H1 (cell line): ENCODE measurements at regions not wholly inside any gene's neighbourhood (a gene's known extent, or its start where the extent isn't known, plus 50 kb on each side); places are given as distances from the start of the nearest gene placed in this dataset.

Source experiments
- HDAC6 ChIP-seq: IDR thresholded peaks from one replicate; pipeline ENCODE4 v1.7.1; 2012; ENCODE audit warnings: low read depth, mild to moderate bottlenecking, inconsistent platforms, low read length, moderate library complexity
- SAP30 ChIP-seq: fragments of 300-600 bp; sonication (generic); IDR thresholded peaks from 2 replicates; pipeline ENCODE4 v1.7.1; 2012; ENCODE audit warnings: low read length, moderate library complexity, mild to moderate bottlenecking, inconsistent platforms; ENCODE audit not compliant: insufficient read depth, insufficient replicate concordance
- SIX5 ChIP-seq: IDR thresholded peaks from 2 replicates; pipeline ENCODE4 v1.6.1; 2011; ENCODE audit warnings: mild to moderate bottlenecking, low read depth, low read length
- SUZ12 ChIP-seq: fragments of 200-600 bp; sonication (generic); IDR thresholded peaks from 2 replicates; pipeline ENCODE4 v1.6.1; 2012; ENCODE audit warnings: mild to moderate bottlenecking, inconsistent platforms, low read length, moderate library complexity, mixed read lengths
- TF ChIP-seq, protein P1 (sequence below): IDR thresholded peaks from 2 replicates; pipeline ENCODE4 v1.6.1; 2012; ENCODE audit warnings: low read length, inconsistent platforms
- TF ChIP-seq, protein P2 (sequence below): IDR thresholded peaks from 2 replicates; pipeline ENCODE4 v1.6.1; 2012; ENCODE audit warnings: inconsistent platforms

DNA sequence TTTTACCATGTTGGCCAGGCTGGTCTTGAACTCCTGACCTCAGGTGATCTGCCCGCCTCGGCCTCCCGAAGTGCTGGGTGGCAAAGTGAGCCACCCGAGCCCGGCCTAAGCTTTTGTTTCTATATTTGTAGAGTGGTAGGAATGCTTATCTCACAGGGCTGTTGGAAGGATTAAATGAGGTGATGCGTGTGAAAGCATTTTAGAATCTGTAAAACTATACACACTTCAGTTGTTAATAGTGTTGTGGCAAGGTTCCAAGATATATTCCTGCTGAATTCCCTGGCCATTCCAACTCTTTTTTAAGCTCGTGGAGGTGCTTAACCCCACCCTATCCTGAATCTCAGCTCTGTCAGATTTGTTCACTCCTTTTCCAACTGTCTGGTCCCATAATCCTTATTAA is 89.9 kb upstream of the AKIRIN2 start (continued):
- TF ChIP-seq, protein P1, sequence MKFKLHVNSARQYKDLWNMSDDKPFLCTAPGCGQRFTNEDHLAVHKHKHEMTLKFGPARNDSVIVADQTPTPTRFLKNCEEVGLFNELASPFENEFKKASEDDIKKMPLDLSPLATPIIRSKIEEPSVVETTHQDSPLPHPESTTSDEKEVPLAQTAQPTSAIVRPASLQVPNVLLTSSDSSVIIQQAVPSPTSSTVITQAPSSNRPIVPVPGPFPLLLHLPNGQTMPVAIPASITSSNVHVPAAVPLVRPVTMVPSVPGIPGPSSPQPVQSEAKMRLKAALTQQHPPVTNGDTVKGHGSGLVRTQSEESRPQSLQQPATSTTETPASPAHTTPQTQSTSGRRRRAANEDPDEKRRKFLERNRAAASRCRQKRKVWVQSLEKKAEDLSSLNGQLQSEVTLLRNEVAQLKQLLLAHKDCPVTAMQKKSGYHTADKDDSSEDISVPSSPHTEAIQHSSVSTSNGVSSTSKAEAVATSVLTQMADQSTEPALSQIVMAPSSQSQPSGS, result no peak
- TF ChIP-seq SIX5, result no peak
- no peak for TF ChIP-seq HDAC6
- no peak for TF ChIP-seq SUZ12
- TF ChIP-seq SAP30, result no peak
- TF ChIP-seq, protein P2, sequence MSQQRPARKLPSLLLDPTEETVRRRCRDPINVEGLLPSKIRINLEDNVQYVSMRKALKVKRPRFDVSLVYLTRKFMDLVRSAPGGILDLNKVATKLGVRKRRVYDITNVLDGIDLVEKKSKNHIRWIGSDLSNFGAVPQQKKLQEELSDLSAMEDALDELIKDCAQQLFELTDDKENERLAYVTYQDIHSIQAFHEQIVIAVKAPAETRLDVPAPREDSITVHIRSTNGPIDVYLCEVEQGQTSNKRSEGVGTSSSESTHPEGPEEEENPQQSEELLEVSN, result no peak
- TF ChIP-seq, all 59 proteins: peak for 0
